Erythroblast (primary cell): ENCODE measurements at regions not wholly inside any gene's neighbourhood (a gene's known extent, or its start where the extent isn't known, plus 50 kb on each side); places are given as distances from the start of the nearest gene placed in this dataset.
"Not testable (repeated sequence)": the region's sequence is repeated elsewhere in the genome, so short reads cannot be mapped to it uniquely, and the experiment has no call there.

Experiments
- DNase-seq, 2 experiments: peaks; one replicate each; lab custom pipeline; 2025; lab: John Stamatoyannopoulos, UW
- GATA1 ChIP-seq: IDR thresholded peaks from 2 replicates; pipeline ENCODE4 v1.6.1; 2011; ENCODE audit warnings: low read depth, mild to moderate bottlenecking, control low read depth, low read length, moderate library complexity
- POLR2A ChIP-seq: IDR thresholded peaks from 2 replicates; pipeline ENCODE4 v1.6.1; 2011; ENCODE audit warnings: mild to moderate bottlenecking, low read length

DNA sequence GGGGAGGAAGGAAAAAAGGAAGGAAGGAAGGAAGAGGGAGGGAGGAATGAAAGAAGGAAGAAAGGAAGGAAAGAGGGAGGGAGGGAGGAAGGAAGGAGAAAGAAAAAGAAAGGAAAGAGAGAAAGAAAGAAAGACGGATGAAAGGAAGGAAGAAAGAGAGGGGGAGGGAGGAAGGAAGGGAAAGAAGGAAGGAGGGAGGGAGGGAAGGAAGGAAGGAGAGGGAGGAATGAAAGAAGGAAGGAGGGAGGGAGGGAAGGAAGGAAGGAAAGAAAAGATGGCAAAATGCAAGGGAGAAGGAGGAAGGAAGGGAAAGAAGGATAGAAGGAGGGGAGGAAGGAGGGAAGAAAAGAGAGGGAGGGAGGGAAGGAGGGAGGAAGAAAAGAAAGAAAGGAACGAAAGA is 257.3 kb upstream of the C16orf82 start:
- no peak for DNase-seq
- TF ChIP-seq POLR2A (no peak), GATA1 (no peak)

DNA sequence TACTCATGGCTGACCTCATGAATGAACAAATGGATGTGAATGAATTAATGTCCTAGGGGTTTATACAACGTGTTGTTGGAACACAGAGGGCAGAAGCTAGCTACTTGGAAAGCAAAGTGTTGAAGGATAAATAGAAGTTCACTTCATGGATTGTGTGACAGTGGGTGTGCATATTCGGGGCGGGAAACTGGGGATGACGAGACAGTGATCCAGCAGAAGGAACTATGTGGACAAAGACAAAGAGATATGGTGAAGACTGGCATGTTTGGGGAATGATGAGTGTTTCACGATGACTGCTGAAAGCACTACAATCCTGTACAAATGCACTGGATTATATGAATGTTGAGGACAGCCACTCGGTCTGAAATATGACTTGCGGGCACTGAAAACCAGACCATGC is 250.5 kb upstream of the C16orf82 start:
- no peak for TF ChIP-seq GATA1
- no peak for TF ChIP-seq POLR2A
- no peak for DNase-seq

DNA sequence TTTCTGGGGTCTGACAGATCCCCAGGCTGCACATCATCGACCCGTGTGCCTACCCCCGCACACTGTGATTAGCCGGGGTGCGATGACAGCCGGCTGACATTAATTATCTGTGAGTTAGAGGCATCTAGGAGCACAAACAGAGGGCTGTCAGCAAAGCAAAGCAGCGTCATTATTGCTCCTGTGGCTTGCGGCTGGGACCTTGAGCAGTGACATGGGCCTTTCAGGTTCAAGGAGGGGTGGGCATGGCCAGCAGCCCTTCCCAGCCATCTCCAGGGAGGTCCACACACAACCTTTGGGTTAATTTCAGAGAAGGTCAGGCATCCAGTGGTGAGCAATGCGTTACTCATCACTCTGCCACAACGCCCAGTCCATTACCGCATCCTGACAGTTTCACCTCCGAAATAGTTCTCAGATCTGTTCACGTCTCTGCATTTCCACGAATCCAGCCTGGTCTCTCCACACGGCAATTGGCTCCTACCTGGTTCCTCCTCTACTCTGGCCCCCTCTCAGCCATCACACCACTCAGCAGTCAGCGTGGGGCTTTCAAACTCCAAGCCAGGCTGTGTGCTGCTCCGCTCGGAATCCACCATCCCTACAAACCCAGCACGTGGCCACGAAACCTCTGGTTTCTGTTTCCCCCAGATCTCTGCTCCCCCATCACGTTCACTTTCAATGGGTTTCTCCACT is 249.7 kb upstream of the C16orf82 start:
- TF ChIP-seq GATA1 = no peak
- no peak for TF ChIP-seq POLR2A
- DNase-seq = no peak

GRCh38 chr16:26818393-26818792 is 248.3 kb upstream of the C16orf82 start:
- no peak for TF ChIP-seq GATA1
- TF ChIP-seq POLR2A = no peak

GRCh38 chr16:26824469-26824868 is 242.3 kb upstream of the C16orf82 start:
- DNase-seq = no peak

More at GRCh38 chr16:26818393-26818792, 248.3 kb upstream of the C16orf82 start:
- no peak for DNase-seq

GRCh38 chr16:26826500-26826899 is 240.2 kb upstream of the C16orf82 start:
- no peak for DNase-seq
- TF ChIP-seq POLR2A (no peak), GATA1 (no peak)

More at GRCh38 chr16:26824469-26824868, 242.3 kb upstream of the C16orf82 start:
- TF ChIP-seq GATA1 (no peak), POLR2A (no peak)

GRCh38 chr16:26827386-26827785 is 239.3 kb upstream of the C16orf82 start:
- no peak for DNase-seq
- TF ChIP-seq POLR2A (no peak), GATA1 (no peak)

- no peak for DNase-seq
Observed at GRCh38 chr16:26830428-26831127, 236.1 kb upstream of the C16orf82 start.

DNA sequence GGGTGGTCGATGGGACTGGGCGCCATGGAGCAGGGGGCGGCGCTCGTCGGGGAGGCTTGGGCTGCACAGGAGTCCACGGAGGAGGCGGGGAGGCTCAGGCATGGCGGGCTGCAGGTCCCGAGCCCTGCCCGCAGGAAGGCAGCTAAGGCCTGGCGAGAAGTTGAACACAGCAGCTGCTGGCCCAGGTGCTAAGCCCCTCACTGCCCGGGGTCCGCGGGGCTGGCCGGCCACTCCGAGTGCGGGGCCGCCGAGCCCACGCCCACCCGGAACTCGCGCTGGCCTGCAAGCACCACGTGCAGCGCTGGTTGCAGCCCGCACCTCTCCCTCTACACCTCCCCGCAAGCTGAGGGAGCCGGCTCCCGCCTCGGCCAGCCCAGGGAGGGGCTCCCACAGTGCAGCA is 230.6 kb upstream of the C16orf82 start:
- DNase-seq = not testable (repeated sequence)

More at GRCh38 chr16:26830428-26831127, 236.1 kb upstream of the C16orf82 start:
- TF ChIP-seq POLR2A (no peak), GATA1 (no peak)

DNA sequence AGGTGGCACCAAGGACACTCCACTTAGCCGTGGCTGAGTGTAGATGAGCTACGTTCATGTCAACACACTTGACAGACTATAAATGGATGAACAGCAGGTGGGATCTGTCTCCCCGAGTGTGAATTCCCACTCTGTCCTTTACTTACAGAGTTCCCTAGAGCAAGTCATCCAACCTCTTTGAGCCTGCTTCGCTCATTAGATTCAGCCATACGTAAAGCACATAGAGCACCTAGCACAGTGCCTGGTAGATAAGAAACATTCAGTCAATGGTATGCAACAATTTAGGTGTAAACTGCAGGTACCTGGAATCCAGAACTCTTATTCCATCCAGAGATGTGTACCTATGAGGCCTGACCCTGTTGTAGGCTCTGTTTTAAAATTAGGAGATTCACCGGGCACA is 227.8 kb upstream of the C16orf82 start:
- TF ChIP-seq POLR2A = no peak
- TF ChIP-seq GATA1 = no peak
- no peak for DNase-seq

GRCh38 chr16:26840691-26841090 is 226.0 kb upstream of the C16orf82 start:
- DNase-seq = no peak
- TF ChIP-seq POLR2A (no peak), GATA1 (no peak)

DNA sequence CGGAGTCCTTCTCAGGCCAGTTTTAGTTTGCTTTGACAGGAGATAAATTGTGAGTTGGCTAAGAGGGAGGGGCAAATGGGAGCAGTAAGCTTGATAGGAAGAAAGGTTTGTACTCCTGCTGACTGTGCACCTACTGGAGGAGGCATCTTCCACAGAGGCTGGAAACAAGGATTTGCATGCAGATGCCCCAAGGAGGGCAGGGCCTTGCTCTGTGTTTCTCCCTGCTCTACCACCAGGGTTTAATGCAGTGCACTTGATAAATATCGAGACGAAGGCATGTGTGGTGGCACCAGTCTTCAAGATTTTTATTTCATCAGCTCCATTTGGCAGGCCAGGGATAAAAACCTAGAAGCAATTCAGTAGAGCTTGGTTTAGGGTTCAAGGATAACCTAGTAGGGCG is 210.5 kb upstream of the C16orf82 start:
- TF ChIP-seq POLR2A = no peak
- no peak for TF ChIP-seq GATA1
- DNase-seq = no peak

- TF ChIP-seq GATA1 (no peak), POLR2A (no peak)
- DNase-seq = no peak
Observed at GRCh38 chr16:26856791-26857190, 209.9 kb upstream of the C16orf82 start.

DNA sequence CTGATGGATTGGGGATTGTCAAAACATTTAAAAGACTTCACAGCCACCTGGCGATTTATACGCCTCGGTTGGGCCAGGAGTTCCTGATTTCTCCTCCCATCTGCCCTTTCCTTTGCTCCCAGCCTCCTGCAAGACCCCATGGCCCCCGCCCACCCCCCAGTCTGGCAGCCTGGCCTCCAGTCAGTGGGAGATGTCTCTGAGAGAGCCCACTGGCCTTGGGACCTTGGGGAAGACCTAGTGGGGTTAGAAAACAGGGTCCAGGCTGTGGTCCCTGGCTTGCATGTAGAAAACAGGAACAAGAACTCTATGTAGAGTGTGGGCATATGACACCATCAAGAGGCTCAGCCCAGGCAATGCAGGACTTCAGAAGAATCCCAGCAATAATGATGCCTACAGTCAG is 209.4 kb upstream of the C16orf82 start:
- TF ChIP-seq POLR2A = no peak
- TF ChIP-seq GATA1 = no peak
- DNase-seq = no peak

DNA sequence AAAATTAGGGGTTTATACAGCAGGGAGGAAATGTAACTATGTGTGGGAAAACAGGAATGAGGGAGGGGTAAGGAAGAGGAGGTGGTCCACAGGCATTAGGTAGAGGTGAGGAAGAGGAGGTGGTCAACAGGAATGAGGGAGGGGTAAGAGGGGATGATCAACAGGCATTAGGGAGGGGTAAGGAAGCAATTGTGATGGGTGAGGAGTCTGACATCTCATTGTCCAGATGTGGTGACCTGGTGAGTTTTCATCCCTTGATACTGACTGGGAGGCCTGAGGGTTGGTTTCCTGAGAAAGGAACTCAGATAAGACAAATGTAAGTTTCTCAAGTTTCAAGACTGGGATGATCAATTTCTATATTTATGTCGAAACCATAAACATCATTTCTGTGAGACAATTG is 206.2 kb upstream of the C16orf82 start:
- no peak for TF ChIP-seq POLR2A
- TF ChIP-seq GATA1 = no peak

More for the DNA sequence above, 206.2 kb upstream of the C16orf82 start:
- no peak for DNase-seq
